ENCODE measurements at regions not wholly inside any gene's neighbourhood (a gene's known extent, or its start where the extent isn't known, plus 50 kb on each side); places are given as distances from the start of the nearest gene placed in this dataset.
A peak's percentile ranks its signal among the peaks of the same experiment; 100 is the strongest.

- in situ Hi-C loops (cut with HindIII; ENCODE audit: low sequenced_read_pairs): loop anchor here (10.0 kb wide), 1 partner anchor 1026 kb away; the partner anchor contains the start of gene TBPL2
- TF ChIP-seq, protein P1, sequence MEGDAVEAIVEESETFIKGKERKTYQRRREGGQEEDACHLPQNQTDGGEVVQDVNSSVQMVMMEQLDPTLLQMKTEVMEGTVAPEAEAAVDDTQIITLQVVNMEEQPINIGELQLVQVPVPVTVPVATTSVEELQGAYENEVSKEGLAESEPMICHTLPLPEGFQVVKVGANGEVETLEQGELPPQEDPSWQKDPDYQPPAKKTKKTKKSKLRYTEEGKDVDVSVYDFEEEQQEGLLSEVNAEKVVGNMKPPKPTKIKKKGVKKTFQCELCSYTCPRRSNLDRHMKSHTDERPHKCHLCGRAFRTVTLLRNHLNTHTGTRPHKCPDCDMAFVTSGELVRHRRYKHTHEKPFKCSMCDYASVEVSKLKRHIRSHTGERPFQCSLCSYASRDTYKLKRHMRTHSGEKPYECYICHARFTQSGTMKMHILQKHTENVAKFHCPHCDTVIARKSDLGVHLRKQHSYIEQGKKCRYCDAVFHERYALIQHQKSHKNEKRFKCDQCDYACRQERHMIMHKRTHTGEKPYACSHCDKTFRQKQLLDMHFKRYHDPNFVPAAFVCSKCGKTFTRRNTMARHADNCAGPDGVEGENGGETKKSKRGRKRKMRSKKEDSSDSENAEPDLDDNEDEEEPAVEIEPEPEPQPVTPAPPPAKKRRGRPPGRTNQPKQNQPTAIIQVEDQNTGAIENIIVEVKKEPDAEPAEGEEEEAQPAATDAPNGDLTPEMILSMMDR (IDR thresholded peaks at IDR 0.05; ENCODE audit: low read depth, low read length, missing control alignments): no peak
These were observed 108.5 kb upstream of the TMEM260 start for GRCh38 chr14:56471056-56471455.

DNA sequence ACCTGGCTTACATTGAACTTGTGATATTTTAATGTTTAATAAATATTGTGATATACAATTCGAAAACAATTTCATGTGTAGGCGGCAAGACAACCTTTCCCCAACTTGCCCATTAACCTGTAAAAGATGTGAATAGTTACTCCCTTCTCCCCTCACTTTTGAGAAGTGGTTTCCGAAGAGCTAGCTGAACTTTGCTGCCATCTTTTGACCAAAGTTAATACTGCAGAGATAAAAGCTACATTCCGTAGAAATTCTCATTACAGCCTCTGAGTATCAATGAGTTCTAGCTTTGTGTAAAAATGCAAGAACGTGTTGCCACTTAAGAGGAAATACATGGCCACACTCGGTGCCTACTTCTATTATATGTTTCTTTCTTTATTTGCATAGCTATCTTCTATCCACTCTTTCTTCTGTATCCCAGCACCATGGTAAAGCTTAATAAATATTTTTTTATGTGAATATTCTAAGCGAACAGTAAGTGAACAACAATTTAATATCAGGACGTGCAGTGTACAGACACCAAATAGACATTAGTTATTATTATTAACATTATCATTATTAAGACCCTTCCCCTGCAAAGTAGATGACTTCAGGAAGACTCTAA is 105.1 kb upstream of the TMEM260 start:
- in situ Hi-C loops (cut with HindIII; ENCODE audit: low sequenced_read_pairs): loop anchor here (10.0 to 25.0 kb wide), 2 partner anchors 838 to 1030 kb away; partner anchors contain the start of gene TBPL2
- H3K4me3 ChIP-seq (ENCODE audit: low read depth, low read length): no peak overlapping the region
- DNase-seq (ENCODE audit: low read depth): peak; percentile 28
- TF ChIP-seq, protein P1 (IDR thresholded peaks at IDR 0.05; ENCODE audit: low read depth, low read length, missing control alignments): peak; percentile 86

More at GRCh38 chr14:56471056-56471455, 108.5 kb upstream of the TMEM260 start:
- H3K4me3 ChIP-seq (ENCODE audit: low read depth, low read length): no peak overlapping the region
- DNase-seq (ENCODE audit: low read depth): no peak

- no peak overlapping the region for H3K4me3 ChIP-seq (ENCODE audit: low read depth, low read length)
- in situ Hi-C loops (cut with HindIII; ENCODE audit: low sequenced_read_pairs): loop anchor here (25.0 kb wide), 1 partner anchor 830 kb away; no protein-coding TSS in a partner anchor
- TF ChIP-seq, protein P1 (IDR thresholded peaks at IDR 0.05; ENCODE audit: low read depth, low read length, missing control alignments): no peak
- no peak for DNase-seq (ENCODE audit: low read depth)
These were observed 97.2 kb upstream of the TMEM260 start for GRCh38 chr14:56482310-56482911.

GRCh38 chr14:56487090-56487667 is 92.4 kb upstream of the TMEM260 start:
- TF ChIP-seq, protein P1 (IDR thresholded peaks at IDR 0.05; ENCODE audit: low read depth, low read length, missing control alignments): peak; percentile 49
- in situ Hi-C loops (cut with HindIII; ENCODE audit: low sequenced_read_pairs): loop anchor here (25.0 kb wide), 1 partner anchor 825 kb away; no protein-coding TSS in a partner anchor
- DNase-seq (ENCODE audit: low read depth): peak; percentile 4
- H3K4me3 ChIP-seq (ENCODE audit: low read depth, low read length): no peak overlapping the region

DNA sequence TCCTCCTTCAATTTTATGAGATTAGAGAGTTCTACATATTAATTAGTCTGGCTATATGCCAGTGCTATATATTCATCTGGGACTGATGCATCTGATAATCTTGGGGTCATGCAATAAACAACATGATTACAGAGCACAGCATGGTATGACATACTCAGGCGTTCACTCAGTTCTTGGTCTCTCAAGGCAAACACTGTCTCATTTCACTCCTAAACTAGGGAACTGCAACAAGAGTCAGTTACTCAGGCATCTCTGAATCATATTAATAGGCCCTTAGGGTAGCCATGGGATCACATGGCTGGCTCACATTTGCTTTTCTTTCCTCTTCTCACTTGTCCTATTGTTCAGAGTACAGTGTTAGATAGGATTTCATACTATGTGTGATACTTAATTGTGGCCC is 91.8 kb upstream of the TMEM260 start:
- no peak overlapping the region for H3K4me3 ChIP-seq (ENCODE audit: low read depth, low read length)
- in situ Hi-C loops (cut with HindIII; ENCODE audit: low sequenced_read_pairs): loop anchor here (25.0 kb wide), 1 partner anchor 825 kb away; no protein-coding TSS in a partner anchor
- TF ChIP-seq, protein P1 (IDR thresholded peaks at IDR 0.05; ENCODE audit: low read depth, low read length, missing control alignments): no peak
- DNase-seq (ENCODE audit: low read depth): no peak

- DNase-seq (ENCODE audit: low read depth): no peak
- H3K4me3 ChIP-seq (ENCODE audit: low read depth, low read length): no peak overlapping the region
- TF ChIP-seq, protein P1 (IDR thresholded peaks at IDR 0.05; ENCODE audit: low read depth, low read length, missing control alignments): no peak
- in situ Hi-C loops (cut with HindIII; ENCODE audit: low sequenced_read_pairs): loop anchor here (25.0 kb wide), 1 partner anchor 824 kb away; no protein-coding TSS in a partner anchor
These were observed 91.3 kb upstream of the TMEM260 start for GRCh38 chr14:56488306-56488705.

All from astrocyte of the cerebellum (primary cell).